ENCODE measurements at regions not wholly inside any gene's neighbourhood (a gene's known extent, or its start where the extent isn't known, plus 50 kb on each side); places are given as distances from the start of the nearest gene placed in this dataset.

- no peak for TF ChIP-seq CTCF (IDR thresholded peaks at IDR 0.05)
- TF ChIP-seq POLR2A (IDR thresholded peaks at IDR 0.05), result no peak
These were observed 1074.4 kb upstream of the GYPC start for GRCh38 chr2:125581557-125581956.
